Large intestine (tissue), 3 donors: ENCODE measurements at regions not wholly inside any gene's neighbourhood (a gene's known extent, or its start where the extent isn't known, plus 50 kb on each side); places are given as distances from the start of the nearest gene placed in this dataset.

Experiments
- DNase-seq, 2 donors: peaks; one replicate each; pipeline versions ENCODE4 v3.0.0 to v3.0.0-alpha.2; 2013
- H3K27ac ChIP-seq: one replicate; pipeline ENCODE4 v1.5.1; 2013; ENCODE audit warnings: low read length
- H3K27me3 ChIP-seq: 2 replicates; pipeline ENCODE4 v1.6.1; 2013; ENCODE audit warnings: low read length; ENCODE audit not compliant: control insufficient read depth, insufficient read depth
- H3K36me3 ChIP-seq: 2 replicates; pipeline ENCODE4 v1.6.1; 2013; ENCODE audit warnings: low read length; ENCODE audit not compliant: control insufficient read depth, insufficient read depth
- H3K4me1 ChIP-seq: one replicate; pipeline ENCODE4 v1.6.1; 2013; ENCODE audit warnings: low read length; ENCODE audit not compliant: control insufficient read depth, insufficient read depth
- H3K4me3 ChIP-seq: one replicate; pipeline ENCODE4 v1.5.1; 2013; ENCODE audit warnings: low read length
- H3K9me3 ChIP-seq: one replicate; pipeline ENCODE4 v1.6.1; 2013; ENCODE audit warnings: mild to moderate bottlenecking, low read depth, low read length, moderate library complexity; ENCODE audit not compliant: control insufficient read depth
- WGBS: methylation state at CpG from one replicate; pipeline ENCODE4 v1.1.5; 2013; ENCODE audit warnings: low lambda C conversion rate; ENCODE audit not compliant: insufficient coverage; 5-methylcytosine and 5-hydroxymethylcytosine counted together

- Histone ChIP-seq H3K27ac (no peak overlapping the region), H3K4me1 (no peaks in the 10 kb centered on the region), H3K36me3 (no peaks in the 10 kb centered on the region), H3K9me3 (no peaks in the 10 kb centered on the region), H3K27me3 (peaks cover 3% of the 10 kb centered on the region), H3K4me3 (no peak overlapping the region)
- no CpG with 5 or more reads among the region's 4 CpGs for WGBS
- no peak for DNase-seq
Measured at GRCh38 chr22:22035771-22036314, 53.3 kb upstream of the TOP3B start.

GRCh38 chr22:22035203-22035602 lies 52.6 kb upstream of the TOP3B start:
- H3K9me3 ChIP-seq, result no peaks in the 10 kb centered on the region
- peaks cover 3% of the 10 kb centered on the region for H3K27me3 ChIP-seq
- H3K4me1 ChIP-seq, result no peaks in the 10 kb centered on the region
- H3K36me3 ChIP-seq, result no peaks in the 10 kb centered on the region
- no peak for DNase-seq
- H3K27ac ChIP-seq, result no peak overlapping the region
- no peak overlapping the region for H3K4me3 ChIP-seq

- no peak overlapping the region for H3K4me3 ChIP-seq
- 83% methylated on average over 1 of the region's 3 CpGs for WGBS
- H3K27ac ChIP-seq, result no peak overlapping the region
- no peaks in the 10 kb centered on the region for H3K9me3 ChIP-seq
- H3K27me3 ChIP-seq, result peaks cover 3% of the 10 kb centered on the region
- no peaks in the 10 kb centered on the region for H3K4me1 ChIP-seq
- no peaks in the 10 kb centered on the region for H3K36me3 ChIP-seq
- DNase-seq, result no peak
Measured at GRCh38 chr22:22034469-22035132, 52.0 kb upstream of the TOP3B start.

DNA sequence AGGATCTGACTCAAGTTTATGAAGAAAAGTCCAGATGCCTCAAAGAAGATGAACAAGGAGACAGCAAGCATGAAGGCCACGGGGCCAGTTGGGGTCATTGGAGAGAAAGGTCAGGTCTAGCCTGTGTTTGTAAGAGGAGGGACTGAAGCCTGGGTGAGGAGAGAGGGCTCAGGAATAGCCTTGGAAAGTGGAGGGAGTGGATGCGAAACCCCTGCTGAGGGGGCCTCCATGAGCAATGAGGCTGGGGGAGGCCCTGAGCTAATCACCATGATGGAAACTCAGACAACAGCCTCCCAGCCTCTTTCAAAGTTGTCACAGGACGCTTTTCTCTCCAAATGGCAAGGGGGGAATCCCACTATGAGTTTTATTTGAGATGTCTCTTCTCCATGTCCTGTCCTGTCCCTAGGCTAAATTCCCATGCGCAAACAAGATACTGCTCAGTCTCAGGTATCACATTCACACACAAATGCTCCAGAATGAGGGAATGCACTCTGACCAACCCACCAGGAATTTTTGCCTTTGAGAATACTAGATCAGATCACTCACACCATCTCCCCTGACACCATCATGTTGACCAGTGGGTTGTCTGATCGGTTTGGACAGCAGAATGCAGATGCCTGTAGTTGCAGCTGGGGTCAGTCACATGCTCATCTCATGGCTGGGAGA lies 51.3 kb upstream of the TOP3B start:
- no peaks in the 10 kb centered on the region for H3K4me1 ChIP-seq
- no peak overlapping the region for H3K4me3 ChIP-seq
- peaks cover 3% of the 10 kb centered on the region for H3K27me3 ChIP-seq
- WGBS, result 100% methylated on average over 1 of the region's 5 CpGs
- no peak for DNase-seq
- no peaks in the 10 kb centered on the region for H3K36me3 ChIP-seq
- no peaks in the 10 kb centered on the region for H3K9me3 ChIP-seq
- no peak overlapping the region for H3K27ac ChIP-seq

GRCh38 chr22:22032906-22033802 lies 50.6 kb upstream of the TOP3B start:
- no peaks in the 10 kb centered on the region for H3K36me3 ChIP-seq
- H3K9me3 ChIP-seq, result no peaks in the 10 kb centered on the region
- H3K4me3 ChIP-seq, result no peak overlapping the region
- WGBS, result 100% methylated on average over 1 of the region's 7 CpGs
- no peak for DNase-seq
- H3K4me1 ChIP-seq, result no peaks in the 10 kb centered on the region
- no peak overlapping the region for H3K27ac ChIP-seq
- H3K27me3 ChIP-seq, result peaks cover 3% of the 10 kb centered on the region

- Histone ChIP-seq H3K9me3 (no peaks in the 10 kb centered on the region), H3K27ac (no peak overlapping the region), H3K36me3 (no peaks in the 10 kb centered on the region), H3K27me3 (peaks cover 3% of the 10 kb centered on the region), H3K4me3 (no peak overlapping the region), H3K4me1 (no peaks in the 10 kb centered on the region)
- no peak for DNase-seq
- WGBS, result no CpG with 5 or more reads among the region's 4 CpGs
Measured at GRCh38 chr22:22032099-22032905, 49.7 kb upstream of the TOP3B start.
